EH (cell line): ENCODE measurements at regions not wholly inside any gene's neighbourhood (a gene's known extent, or its start where the extent isn't known, plus 50 kb on each side); places are given as distances from the start of the nearest gene placed in this dataset.
"Not testable (repeated sequence)": the region's sequence is repeated elsewhere in the genome, so short reads cannot be mapped to it uniquely, and the experiment has no call there.

ENCODE experiments used
- DNase-seq: peaks from one replicate; pipeline ENCODE4 v3.0.0-alpha.2; 2015; ENCODE audit warnings: low read depth

DNA sequence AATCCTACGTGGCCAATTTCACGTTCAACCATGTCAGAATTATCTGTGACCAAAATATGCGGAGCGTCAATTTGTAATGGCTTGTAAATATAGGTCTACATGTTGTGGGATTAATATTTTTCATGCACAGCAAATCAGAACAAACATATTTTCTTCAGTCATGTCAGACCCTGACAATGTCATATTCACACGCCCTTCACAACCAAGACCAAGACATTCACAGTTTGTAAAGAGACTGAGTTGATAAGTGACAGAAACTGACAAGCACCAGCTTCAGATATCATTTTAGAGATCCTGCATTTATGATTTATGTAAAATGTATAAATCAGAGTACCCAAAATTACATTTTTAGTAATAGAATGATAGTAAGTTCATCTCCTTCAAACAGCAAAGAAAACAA, 57.3 kb upstream of the NOVA1 start:
- DNase-seq, result no peak

DNA sequence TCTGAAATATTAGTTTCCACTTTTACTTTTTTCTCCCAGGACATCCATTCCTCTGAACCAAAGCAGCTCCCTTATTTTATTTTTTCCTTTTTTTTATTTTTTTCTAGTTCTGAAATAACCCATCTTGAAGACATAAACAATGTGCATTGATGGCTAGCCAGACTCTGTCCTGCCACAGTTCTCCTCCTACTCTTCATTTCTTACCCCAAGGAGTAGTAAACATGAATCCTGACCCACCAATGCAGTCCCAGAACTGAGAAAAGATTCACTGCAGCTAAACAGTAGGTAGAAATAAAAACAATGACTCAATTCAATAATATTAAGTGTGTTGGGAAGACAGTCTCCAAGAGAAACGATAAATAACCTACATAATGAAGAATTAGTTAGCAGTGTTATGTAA, 65.7 kb upstream of the NOVA1 start:
- DNase-seq, result no peak

DNA sequence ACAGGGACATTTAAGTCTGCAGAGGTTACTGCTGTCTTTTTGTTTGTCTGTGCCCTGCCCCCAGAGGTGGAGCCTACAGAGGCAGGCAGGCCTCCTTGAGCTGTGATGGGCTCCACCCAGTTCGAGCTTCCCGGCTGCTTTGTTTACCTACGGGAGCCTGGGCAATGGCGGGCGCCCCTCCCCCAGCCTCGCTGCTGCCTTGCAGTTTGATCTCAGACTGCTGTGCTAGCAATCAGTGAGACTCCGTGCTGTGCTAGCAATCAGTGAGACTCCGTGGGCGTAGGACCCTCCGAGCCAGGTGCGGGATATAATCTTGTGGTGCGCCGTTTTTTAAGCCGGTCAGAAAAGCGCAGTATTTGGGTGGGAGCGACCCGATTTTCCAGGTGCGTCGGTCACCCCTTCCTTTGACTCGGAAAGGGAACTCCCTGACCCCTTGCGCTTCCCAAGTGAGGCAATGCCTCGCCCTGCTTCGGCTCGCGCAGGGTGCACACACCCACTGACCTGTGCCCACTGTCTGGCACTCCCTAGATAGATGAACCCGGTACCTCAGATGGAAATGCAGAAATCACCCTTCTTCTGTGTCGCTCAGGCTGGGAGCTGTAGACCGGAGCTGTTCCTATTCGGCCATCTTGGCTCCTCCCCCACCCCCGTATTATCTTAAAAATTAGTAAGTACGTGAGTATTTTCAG, 81.0 kb upstream of the NOVA1 start:
- DNase-seq, result not testable (repeated sequence)

DNA sequence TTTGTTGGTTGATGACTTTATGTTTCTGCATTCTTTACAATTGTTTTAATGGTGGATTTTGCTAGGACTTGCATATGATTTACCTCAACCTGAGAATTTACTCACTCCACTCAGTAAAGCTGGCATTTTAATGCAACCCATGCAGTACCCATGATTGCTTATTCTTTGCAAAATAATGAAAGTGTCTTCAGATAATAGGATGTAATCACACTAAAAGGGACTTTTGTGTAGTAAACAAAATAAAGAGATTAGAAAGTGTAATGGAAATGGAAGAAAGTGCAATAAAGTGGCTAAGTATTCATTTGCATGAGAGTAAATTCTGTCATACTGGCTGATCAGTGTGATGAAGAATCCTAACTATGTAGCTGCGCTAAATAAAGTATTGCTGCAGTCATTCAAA, 87.6 kb upstream of the NOVA1 start:
- DNase-seq, result no peak

DNA sequence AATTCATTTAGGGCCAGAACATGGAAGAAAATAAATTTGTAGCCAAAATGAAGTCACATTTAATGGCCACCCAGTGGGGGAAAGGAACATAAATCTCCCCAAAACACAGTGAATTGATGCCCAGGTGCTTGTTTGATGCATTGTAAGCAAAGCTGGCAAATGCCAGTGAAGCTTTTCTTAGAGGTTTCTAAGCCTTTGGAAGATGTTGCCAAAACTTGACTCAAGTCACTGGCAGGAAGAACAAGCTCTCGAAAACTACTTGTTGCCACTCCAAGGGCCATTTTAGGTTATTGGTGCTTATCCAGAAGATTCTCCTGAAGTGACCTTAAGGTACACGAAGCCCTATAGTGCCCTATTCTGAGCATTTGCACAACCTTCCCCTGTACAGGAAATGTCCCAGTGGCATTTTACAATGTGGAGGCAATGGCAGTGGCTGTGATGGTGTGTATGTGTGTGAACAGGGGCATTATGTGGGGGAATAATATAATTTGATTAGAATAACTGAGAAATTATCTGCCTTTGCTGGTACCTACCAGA, 89.5 kb upstream of the NOVA1 start:
- no peak for DNase-seq

DNA sequence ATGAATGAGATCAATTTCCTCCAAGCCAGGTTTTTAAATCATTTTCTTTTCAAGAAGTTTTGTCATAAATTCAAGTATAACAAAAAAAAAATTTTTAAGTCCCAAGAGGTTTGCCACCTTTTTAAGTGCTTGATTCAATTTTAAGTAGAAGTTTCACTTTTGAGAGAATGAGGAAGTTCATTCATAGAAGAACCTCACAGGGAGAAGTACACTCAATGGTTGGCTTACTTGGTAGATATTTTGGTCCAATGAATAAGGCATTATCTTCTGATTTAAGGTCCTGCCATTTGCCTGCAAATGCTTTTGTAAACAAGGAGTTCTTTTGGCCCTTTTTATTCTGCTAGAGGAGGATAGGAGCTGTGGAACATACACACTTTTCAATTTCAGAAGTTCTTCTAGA, 96.7 kb upstream of the NOVA1 start:
- no peak for DNase-seq

DNA sequence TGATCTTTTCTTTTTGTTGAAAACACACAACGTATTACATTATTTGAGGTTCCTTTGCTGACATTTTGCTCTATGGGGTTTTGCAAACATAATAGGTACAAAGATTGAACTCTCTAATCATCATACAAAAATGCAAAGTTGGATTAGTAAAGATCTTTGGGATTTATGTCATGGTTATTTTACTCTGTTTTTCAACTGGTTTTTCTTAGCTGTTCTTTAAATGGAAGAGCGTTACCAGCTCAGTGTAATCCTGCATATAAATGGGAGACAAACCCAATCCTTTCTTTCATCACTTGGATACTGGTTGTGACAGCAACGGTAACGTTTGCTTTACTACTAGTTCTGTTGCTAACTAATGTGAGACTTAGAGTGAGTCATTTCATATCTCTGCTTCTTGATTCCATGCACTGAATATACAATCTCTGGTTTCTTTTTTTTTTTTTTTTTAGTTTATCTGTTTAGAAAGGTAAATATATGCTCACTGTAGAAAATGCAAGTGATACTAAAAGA, 104.9 kb upstream of the NOVA1 start:
- no peak for DNase-seq

DNA sequence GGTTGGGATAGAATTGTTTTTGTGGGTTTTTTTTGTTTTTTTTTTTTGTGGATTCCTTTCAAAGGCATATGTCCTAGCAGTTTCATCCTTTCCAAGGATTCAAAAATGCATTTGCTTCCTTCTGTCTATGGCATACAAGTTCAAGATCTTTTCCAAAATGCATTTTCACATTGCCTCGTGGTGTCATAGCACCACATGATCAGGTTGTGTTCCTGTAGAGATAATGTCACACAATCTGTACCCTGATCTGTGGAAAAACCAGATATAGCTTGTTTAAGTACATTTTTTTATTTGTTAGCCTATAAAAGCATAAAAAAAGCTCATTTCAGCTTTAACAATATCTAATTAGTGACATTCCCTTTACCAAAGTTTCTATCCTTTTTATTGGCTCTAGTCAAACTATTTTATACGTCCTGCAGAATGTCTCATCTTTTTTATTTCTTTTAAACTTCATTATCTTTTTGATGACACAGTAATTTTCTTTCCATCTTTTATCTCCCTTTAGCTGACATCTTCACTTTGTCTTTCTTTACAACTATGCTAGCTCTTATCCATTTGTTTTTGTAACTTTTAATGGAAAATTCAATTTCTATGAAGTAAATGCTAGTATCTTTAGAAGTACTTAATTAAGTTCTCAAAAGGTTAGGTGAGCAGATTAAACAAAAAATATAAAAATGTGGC, 106.0 kb upstream of the NOVA1 start:
- DNase-seq, result no peak

DNA sequence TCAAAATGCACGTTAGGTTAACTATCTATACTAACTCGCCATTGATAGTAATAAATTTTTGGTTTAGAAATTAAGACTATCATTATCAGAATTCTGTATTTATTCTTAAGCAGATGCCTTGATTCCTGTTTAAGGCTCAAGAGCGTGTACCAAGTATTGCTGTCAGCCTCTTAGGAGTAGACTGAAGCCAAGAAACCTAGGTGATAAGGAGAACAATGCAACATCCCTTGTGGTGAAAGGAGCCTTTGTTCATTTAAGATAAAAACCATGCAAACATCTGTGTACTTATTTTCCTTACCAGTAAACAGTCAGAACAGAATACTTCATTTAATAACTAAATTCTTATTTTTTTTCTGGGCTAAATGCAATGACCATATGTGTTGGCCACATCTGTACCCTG, 109.4 kb upstream of the NOVA1 start:
- DNase-seq, result no peak

DNA sequence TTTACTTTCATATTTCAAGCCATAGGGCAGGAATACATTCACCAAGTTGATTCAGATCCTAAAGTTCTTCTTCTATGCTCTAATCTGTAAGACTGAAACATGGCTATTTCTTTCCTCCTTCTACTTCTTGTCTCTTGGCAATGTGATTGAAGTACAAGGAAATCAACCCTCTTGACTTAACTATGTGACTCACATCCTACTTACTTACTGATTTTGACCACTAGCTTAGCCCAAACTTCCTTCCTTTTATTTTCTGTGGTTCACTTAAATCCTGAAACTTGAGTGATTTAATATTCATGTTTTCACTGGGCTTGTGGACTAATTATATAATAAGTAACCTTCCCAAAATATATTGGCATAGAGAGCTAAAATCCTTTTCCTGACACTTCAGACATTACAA, 111.2 kb upstream of the NOVA1 start:
- DNase-seq, result no peak

DNA sequence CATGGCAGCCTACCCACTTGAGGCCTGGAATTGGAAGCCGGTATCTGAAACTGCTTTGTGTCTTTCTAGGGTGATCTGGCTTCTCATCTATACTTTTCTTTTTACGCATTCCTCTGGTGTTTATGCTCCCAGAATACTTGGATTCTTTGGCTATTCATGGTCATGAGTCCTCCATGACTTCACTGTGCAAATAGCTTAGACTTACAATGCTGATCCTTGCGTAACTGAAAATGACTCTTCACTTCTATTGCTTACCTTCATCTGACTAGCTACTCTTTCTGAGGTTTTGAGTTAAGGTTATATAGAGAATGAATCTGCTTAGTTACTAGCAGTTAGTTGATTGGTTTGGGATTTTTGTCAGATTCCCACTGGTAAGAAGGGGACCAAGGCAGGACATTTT, 121.7 kb upstream of the NOVA1 start:
- DNase-seq, result no peak

DNA sequence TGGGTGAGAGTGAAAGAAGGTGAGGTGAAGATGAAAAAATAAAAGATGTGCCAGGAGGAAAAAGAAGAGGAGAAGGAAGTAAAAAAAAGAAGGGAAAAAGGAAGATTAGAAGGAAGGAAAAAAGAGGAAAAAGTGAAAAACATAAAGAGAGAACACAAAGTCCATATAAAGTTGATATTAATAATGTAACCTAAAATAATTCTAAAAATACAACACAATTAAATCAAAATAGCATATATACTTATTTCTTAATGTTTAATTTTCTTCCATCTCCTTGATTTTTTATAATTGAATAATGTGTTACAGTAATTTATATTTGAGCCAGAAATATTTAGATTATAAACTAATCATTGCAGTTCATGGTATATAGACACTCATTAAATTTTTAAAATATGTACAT, 124.4 kb upstream of the NOVA1 start:
- no peak for DNase-seq

DNA sequence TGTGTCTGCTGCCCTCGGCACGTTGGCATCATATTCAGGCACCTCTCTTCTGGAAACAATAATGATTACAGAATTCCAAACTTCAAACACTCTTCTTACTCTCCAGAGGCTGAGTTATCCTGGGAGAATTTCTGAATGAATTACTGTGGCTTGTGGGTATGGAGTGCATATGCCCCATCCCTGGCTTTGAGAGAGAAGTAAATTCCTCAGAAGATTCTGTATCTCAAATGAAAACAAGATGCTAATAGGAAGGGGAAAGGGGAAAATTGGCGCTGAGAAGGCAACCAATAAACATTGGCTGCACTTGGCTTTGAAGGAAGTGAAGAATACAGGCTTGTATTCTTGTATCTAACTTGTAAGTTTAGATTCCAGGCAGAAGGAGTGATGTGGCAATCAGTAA, 132.0 kb upstream of the NOVA1 start:
- DNase-seq, result no peak

DNA sequence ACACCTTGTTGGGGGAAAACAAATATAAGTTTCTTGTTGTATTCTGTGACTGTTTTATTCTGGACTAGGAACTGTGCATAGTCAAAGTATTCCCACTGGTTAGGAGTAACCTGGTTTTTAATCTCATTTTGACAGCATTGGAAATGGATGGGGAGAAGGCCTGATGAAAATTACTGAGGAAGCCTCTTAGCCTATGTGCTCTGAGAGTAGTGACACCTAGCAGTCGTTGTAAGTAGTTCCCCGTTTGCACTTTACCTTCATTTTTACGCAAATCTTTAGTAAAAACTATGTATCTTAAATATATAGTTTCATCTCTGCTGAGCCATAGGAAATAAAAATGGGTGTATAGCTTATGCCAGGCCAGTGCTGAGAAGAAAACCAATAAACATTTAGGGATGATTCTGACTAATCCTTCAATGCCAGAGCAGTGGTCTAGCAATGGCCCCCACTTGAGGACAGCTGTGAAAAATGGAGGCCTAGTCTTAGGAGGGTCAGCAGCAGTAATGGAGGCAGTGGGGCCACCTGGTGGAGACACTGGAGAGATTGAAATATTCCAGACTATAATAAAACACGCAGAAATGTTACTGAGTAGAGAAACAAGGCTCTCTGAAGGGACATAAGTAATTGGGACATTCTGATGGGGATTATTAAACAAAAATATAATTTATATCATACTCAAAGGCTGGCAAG, 133.2 kb upstream of the NOVA1 start:
- no peak for DNase-seq

DNA sequence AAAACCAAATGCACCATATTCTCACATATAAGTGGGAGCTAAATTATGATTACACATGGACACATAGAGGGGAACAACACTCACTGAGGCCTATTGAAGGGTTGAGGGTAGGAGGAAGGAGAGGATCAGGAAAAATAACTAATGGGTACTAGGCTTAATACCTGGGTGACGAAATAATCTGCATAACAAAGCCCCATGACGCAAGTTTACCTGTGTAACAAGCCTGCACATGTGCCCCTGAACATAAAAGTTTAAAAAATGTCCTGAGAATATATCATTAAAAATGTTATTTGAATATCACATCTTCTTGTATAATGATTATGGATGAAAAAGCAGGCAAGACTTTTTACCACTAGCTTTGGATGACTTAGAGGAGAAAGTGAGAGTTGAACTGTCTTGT, 138.0 kb upstream of the NOVA1 start:
- DNase-seq, result no peak

DNA sequence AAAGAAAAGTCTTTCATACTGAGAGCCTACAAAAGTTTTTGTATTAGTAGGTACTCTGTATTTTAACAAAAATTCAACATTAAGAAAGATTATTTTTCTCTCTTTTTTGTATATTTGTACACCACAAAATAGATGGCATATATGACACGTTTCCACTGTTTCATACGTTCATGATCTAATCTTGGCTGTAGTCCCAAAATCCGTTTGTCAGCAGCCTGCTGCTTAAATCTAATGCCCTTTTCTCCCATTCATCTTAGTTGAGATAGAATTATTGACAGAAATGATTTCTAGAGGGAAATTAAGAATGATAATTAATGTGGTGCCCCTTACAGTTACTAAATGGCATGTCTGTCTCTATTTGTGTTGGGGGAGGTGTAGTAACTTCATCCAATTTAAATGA, 140.7 kb upstream of the NOVA1 start:
- no peak for DNase-seq

DNA sequence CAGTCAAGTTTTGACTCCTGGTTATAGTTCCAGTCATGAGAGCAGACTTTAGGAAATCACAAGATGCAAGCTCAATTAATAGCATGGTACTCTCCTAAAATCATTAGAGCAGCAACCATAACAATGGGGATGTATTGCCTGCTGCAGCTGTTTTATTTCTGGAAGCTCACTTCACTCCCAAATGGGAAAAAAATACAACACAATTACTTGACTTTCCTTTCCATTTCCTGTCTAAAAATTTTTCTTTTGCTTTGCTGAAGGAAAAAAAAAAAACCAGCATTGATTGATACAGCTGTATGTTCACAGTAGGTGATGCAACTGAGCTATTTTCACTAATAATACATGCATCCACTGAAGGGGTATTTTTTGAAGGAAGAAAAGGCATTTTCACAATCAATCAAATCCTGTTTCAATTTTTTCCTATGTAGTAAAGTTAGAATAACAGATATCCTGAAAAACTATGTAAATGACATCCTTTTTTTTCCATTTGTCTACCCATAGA, 143.9 kb upstream of the NOVA1 start:
- no peak for DNase-seq

DNA sequence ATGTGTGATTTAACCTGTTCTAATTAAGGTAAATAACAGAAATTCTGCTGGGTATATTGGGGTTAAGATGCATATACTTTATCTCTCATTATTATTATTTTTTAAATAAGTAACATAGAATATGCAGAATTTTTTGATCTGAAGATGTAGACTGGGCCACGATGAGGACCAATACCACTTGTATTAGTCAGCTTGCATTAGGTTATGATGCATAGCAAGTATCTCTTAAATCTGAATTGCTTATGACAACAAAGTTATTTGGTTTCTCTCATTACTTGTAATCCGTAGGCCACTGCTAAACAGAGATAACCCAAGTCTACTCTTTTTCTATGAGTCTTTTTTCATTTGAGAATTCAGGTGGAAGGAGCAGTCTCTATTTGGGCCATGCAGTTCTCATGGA, 145.5 kb upstream of the NOVA1 start:
- no peak for DNase-seq

DNA sequence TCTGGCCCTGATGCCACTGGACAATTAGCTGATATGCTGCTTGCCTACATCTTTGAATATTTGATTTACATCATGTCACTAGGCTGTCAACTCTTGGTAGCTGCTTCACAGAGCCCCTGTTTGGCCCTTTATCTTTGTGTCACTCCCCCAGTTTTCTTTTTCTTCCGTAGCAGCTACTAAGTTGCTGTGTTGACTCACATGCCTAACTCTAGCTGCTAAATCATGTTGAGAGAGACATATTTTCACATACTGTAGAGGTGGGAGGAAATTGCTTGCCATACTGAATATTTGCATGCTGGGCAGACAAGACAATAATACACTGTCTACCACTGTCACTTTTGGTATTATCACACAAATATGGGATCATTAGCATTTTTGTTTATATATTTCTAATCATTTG, 147.1 kb upstream of the NOVA1 start:
- no peak for DNase-seq

DNA sequence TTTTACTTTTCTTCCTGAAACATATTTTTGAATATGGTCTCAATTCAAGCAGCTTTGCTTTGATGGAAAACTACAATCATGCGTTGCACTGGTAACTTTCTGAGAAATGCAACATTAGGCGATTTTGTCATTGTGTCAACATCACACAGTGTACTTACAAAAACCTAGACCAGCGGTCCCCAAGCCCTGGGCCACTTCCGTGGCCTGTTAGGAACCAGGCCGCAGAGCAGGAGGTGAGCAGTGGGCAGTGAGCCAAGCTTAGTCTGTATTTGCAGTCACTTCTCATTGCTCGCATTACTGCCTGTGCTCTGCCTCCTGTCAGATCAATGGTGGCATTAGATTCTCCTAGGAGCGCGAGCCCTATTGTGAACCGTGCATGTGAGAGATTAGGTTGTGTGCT, 163.7 kb upstream of the NOVA1 start:
- no peak for DNase-seq

DNA sequence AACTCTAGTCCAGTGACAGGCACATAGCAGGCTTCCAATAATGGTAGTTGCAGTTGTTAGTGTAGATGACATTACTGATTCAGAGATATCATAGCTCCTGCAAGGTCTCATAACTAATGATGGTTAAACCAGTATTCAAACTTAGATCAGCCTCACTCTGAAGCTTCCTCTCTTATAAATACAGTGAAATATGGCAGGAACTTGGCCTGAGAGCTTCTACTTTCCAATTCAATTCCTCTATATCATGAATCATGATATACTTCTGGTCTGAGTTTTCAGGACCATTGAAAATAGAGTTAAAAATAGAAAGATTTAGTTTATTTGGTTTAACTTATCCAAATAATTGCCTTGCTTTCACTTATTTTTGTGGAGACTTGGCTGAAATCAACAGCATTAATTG, 167.5 kb upstream of the NOVA1 start:
- DNase-seq, result no peak

DNA sequence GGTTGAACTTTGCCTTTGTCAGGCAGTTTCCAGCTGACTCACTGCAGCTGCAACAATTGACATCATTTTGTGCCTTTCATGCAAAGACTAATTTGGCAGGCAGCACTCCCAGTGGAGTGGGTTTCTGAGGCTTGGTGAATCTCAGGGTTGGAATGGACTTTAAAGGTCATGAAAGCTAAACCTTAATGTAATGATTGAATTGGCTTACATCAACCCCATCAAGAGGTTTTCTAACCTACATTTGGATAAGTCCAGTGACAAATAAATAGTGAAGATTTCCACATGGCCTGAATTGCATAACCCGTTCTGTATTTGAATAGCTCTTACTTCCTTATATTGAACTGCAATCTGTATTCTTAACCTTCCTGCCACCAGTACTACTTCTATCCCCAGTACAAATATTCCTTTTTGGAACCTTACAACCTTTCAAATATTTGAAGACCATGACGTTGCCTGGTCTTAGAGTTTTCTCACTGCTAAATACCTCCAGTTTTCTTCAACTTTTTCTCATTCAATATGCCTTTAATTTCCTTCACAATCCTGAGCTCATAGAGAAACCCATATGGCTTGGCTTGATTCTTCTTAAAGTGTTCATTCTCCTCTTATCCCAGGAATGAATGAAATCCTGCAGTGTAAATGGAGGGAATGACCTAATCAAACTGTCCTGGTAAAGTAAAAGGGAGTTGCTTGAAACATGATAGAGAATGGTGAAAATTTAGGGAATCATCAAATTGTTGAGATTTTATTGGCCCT, 168.1 kb upstream of the NOVA1 start:
- no peak for DNase-seq
